C4-2B (cell line): ENCODE measurements at regions not wholly inside any gene's neighbourhood (a gene's known extent, or its start where the extent isn't known, plus 50 kb on each side); places are given as distances from the start of the nearest gene placed in this dataset.

Experiments
- CTCF ChIP-seq: fragments of 450-650 bp; conservative IDR thresholded peaks from 2 replicates; pipeline ENCODE4 v1.5.1; 2017; ENCODE audit warnings: mild to moderate bottlenecking
- ZFX ChIP-seq: fragments of 450-650 bp; IDR thresholded peaks from 2 replicates; pipeline ENCODE4 v1.6.1; 2017

GRCh38 chr3:176950743-176951142, 246.5 kb downstream of the TBL1XR1 start:
- no peak for TF ChIP-seq CTCF
- TF ChIP-seq ZFX, result no peak
